ENCODE measurements at regions not wholly inside any gene's neighbourhood (a gene's known extent, or its start where the extent isn't known, plus 50 kb on each side); places are given as distances from the start of the nearest gene placed in this dataset.

- TF ChIP-seq, protein P1, sequence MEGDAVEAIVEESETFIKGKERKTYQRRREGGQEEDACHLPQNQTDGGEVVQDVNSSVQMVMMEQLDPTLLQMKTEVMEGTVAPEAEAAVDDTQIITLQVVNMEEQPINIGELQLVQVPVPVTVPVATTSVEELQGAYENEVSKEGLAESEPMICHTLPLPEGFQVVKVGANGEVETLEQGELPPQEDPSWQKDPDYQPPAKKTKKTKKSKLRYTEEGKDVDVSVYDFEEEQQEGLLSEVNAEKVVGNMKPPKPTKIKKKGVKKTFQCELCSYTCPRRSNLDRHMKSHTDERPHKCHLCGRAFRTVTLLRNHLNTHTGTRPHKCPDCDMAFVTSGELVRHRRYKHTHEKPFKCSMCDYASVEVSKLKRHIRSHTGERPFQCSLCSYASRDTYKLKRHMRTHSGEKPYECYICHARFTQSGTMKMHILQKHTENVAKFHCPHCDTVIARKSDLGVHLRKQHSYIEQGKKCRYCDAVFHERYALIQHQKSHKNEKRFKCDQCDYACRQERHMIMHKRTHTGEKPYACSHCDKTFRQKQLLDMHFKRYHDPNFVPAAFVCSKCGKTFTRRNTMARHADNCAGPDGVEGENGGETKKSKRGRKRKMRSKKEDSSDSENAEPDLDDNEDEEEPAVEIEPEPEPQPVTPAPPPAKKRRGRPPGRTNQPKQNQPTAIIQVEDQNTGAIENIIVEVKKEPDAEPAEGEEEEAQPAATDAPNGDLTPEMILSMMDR (conservative IDR thresholded peaks at IDR 0.05), result no peak
- TF ChIP-seq ZFX (IDR thresholded peaks at IDR 0.05), result no peak
Measured at GRCh38 chr13:40329781-40330485, 336.5 kb downstream of the FOXO1 start.

All from C4-2B (cell line).